ENCODE measurements at regions not wholly inside any gene's neighbourhood (a gene's known extent, or its start where the extent isn't known, plus 50 kb on each side); places are given as distances from the start of the nearest gene placed in this dataset.

GRCh38 chr3:170813266-170813665 is 56.7 kb downstream of the RPL22L1 start:
- Histone ChIP-seq H3K4me1 (replicated peaks in 1 of 4; ENCODE audit: control insufficient read depth in 3 of 4, insufficient read depth in 4 of 4, low read length in 3 of 4) (peaks cover 5 to 22% (median 9%) of the 10 kb centered on the region in 4 experiments), H4K8ac (ENCODE audit: extremely low read depth, insufficient read depth, low read length) (no peak overlapping the region), H3K18ac (ENCODE audit: extremely low read depth, low read length) (no peak overlapping the region), H4K20me1 (replicated peaks in 1 of 2; ENCODE audit: control insufficient read depth in 1 of 2, insufficient read depth in 2 of 2, low read length in 2 of 2) (no peaks in the 10 kb centered on the region), H3K14ac (ENCODE audit: insufficient read length) (no peak overlapping the region), H3K9me3 (ENCODE audit: insufficient read depth in 2 of 2, low read depth in 1 of 2, low read length in 1 of 2) (no peaks in the 10 kb centered on the region), H3K79me2 (ENCODE audit: control insufficient read depth in 1 of 2, insufficient read depth in 2 of 2, low read length in 2 of 2) (no peaks in the 10 kb centered on the region), H2BK5ac (ENCODE audit: low read depth, low read length) (no peak overlapping the region), H2AK5ac (ENCODE audit: low read depth, low read length) (peak overlapping the region; percentile 29; the same call in 1 of the 2 replicates), H3K4me3 (ENCODE audit: extremely low read depth in 1 of 4, insufficient read depth in 2 of 4, low read depth in 3 of 4, low read length in 4 of 4) (no peak overlapping the region), H3K23me2 (ENCODE audit: low read depth, low read length) (no peaks in the 10 kb centered on the region; the same call in 1 of the 2 replicates), H3K4me2 (ENCODE audit: insufficient read depth in 1 of 2, low read depth in 2 of 2, low read length in 2 of 2) (no peak overlapping the region), H2AFZ (ENCODE audit: low read length) (no peak overlapping the region), H2BK15ac (ENCODE audit: low read length) (no peak overlapping the region; the same call in 1 of the 2 replicates), H3K4ac (replicated peaks; ENCODE audit: insufficient read length, low read depth, low read length) (no peak overlapping the region), H4K5ac (ENCODE audit: insufficient read length, low read depth, low read length) (no peak overlapping the region), H3K27ac (ENCODE audit: low read depth, low read length) (no peak overlapping the region), H3K79me1 (ENCODE audit: low read depth, low read length) (no peaks in the 10 kb centered on the region), H3K9ac (replicated peaks in 1 of 4; ENCODE audit: extremely low read depth in 1 of 4, low read depth in 3 of 4, low read length in 3 of 4) (no peak overlapping the region), H3K36me3 (ENCODE audit: control insufficient read depth in 2 of 4, insufficient read depth in 4 of 4, low read length in 3 of 4) (no peaks in the 10 kb centered on the region), H2BK120ac (replicated peaks; ENCODE audit: low read depth, low read length) (no peak overlapping the region), H4K91ac (replicated peaks; ENCODE audit: insufficient read length, low read length) (no peak overlapping the region), H3K56ac (replicated peaks; ENCODE audit: insufficient read length, low read depth, low read length) (no peak overlapping the region), H2BK20ac (ENCODE audit: low read length) (no peak overlapping the region), H3K23ac (ENCODE audit: insufficient read length) (no peak overlapping the region), H3K27me3 (replicated peaks in 1 of 4; ENCODE audit: control insufficient read depth in 3 of 4, extremely low read depth in 1 of 4, insufficient read depth in 3 of 4, low read length in 3 of 4) (no peaks in the 10 kb centered on the region), H2BK12ac (ENCODE audit: low read depth, low read length) (no peak overlapping the region)
- ChIA-PET CTCF (ENCODE audit: partially characterized antibody) (interaction anchor here (0.5 to 7.8 kb wide), 26 partner anchors 10 to 763 kb away, joined by 3 to 273 read pairs (median 6); partner anchors contain the start of genes CLDN11 and SLC7A14), POLR2A (ENCODE audit: partially characterized antibody) (interaction anchor here (0.5 to 3.4 kb wide), 5 partner anchors 22 to 408 kb away, joined by 3 to 9 read pairs (median 3); partner anchors contain the start of genes EIF5A2 and RPL22L1)
- WGBS, 2 experiments (ENCODE audit: extremely low coverage in 1 of 2, insufficient coverage in 1 of 2, insufficient read length in 1 of 2, insufficient replicate concordance in 2 of 2, low coverage in 1 of 2, low lambda C conversion rate in 2 of 2, missing lambda C conversion rate in 1 of 2), result 89% methylated on average over 5 of the region's 5 CpGs; no CpG with 5 or more reads in 1 of the 2 experiments
- no peak for DNase-seq (ENCODE audit: low read depth in 1 of 2, low spot score in 2 of 2)
- no peak for FAIRE-seq
- TF ChIP-seq CTBP2 (IDR thresholded peaks at IDR 0.05; ENCODE audit: borderline replicate concordance, insufficient read depth, insufficient read length, low read length), result no peak
- TF ChIP-seq CHD1 (IDR thresholded peaks at IDR 0.05; ENCODE audit: low read depth, low read length), result no peak
- TF ChIP-seq KDM1A (IDR thresholded peaks at IDR 0.05; ENCODE audit: borderline replicate concordance, low read length), result no peak
- no peak for TF ChIP-seq SP1 (IDR thresholded peaks at IDR 0.05; ENCODE audit: low read depth, low read length)
- TF ChIP-seq SIN3A (conservative IDR thresholded peaks at IDR 0.05 in 1 of 2, IDR thresholded peaks at IDR 0.05 in 1 of 2; ENCODE audit: low read depth in 1 of 2, low read length in 2 of 2), result no peak
- no peak for TF ChIP-seq SAP30 (IDR thresholded peaks at IDR 0.05; ENCODE audit: insufficient read depth, insufficient replicate concordance, low read length)
- TF ChIP-seq CHD2 (IDR thresholded peaks at IDR 0.05; ENCODE audit: low read length), result no peak
- no peak for TF ChIP-seq EP300 (IDR thresholded peaks at IDR 0.05; ENCODE audit: borderline replicate concordance in 1 of 2, low read depth in 2 of 2, low read length in 2 of 2)
- no peak for TF ChIP-seq CEBPB (IDR thresholded peaks at IDR 0.05; ENCODE audit: low read depth, low read length)
- no peak for TF ChIP-seq TBP (IDR thresholded peaks at IDR 0.05; ENCODE audit: low read depth, low read length)
- TF ChIP-seq, protein P1, sequence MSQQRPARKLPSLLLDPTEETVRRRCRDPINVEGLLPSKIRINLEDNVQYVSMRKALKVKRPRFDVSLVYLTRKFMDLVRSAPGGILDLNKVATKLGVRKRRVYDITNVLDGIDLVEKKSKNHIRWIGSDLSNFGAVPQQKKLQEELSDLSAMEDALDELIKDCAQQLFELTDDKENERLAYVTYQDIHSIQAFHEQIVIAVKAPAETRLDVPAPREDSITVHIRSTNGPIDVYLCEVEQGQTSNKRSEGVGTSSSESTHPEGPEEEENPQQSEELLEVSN (IDR thresholded peaks at IDR 0.05), result no peak
- no peak for TF ChIP-seq CREB1 (IDR thresholded peaks at IDR 0.05)
- no peak for TF ChIP-seq KDM5A (IDR thresholded peaks at IDR 0.05; ENCODE audit: low read length)
- TF ChIP-seq RXRA (IDR thresholded peaks at IDR 0.05; ENCODE audit: insufficient read depth, low read depth, low read length), result no peak
